ENCODE measurements at regions not wholly inside any gene's neighbourhood (a gene's known extent, or its start where the extent isn't known, plus 50 kb on each side); places are given as distances from the start of the nearest gene placed in this dataset.

GRCh38 chr22:48057116-48057835, 1294.8 kb downstream of the TBC1D22A start:
- FAIRE-seq (no peak), DNase-seq (ENCODE audit: low spot score) (no peak)

- FAIRE-seq (no peak), DNase-seq (ENCODE audit: low spot score) (no peak)
Measured at GRCh38 chr22:48055827-48056226, 1293.4 kb downstream of the TBC1D22A start.

- no peak for DNase-seq (ENCODE audit: low spot score)
- FAIRE-seq, result no peak
Measured at GRCh38 chr22:48055185-48055584, 1292.7 kb downstream of the TBC1D22A start.

GRCh38 chr22:48054596-48054995, 1292.1 kb downstream of the TBC1D22A start:
- no peak for DNase-seq (ENCODE audit: low spot score)
- no peak for FAIRE-seq

GRCh38 chr22:48053973-48054372, 1291.5 kb downstream of the TBC1D22A start:
- FAIRE-seq (no peak), DNase-seq (ENCODE audit: low spot score) (no peak)

GRCh38 chr22:48053486-48053885, 1291.0 kb downstream of the TBC1D22A start:
- FAIRE-seq, result no peak
- DNase-seq (ENCODE audit: low spot score), result no peak

- DNase-seq (ENCODE audit: low spot score) (no peak), FAIRE-seq (no peak)
Measured at GRCh38 chr22:48052621-48052890, 1290.1 kb downstream of the TBC1D22A start.

- DNase-seq (ENCODE audit: low spot score) (no peak), FAIRE-seq (no peak)
Measured at GRCh38 chr22:48051796-48052620, 1289.6 kb downstream of the TBC1D22A start.

GRCh38 chr22:48050836-48051235, 1288.4 kb downstream of the TBC1D22A start:
- no peak for FAIRE-seq

GRCh38 chr22:48049116-48049515, 1286.7 kb downstream of the TBC1D22A start:
- DNase-seq (ENCODE audit: low spot score) (no peak), FAIRE-seq (no peak)

More at GRCh38 chr22:48050836-48051235, 1288.4 kb downstream of the TBC1D22A start:
- no peak for DNase-seq (ENCODE audit: low spot score)

- no peak for DNase-seq (ENCODE audit: low spot score)
- no peak for FAIRE-seq
Measured at GRCh38 chr22:48047722-48048500, 1285.5 kb downstream of the TBC1D22A start.

GRCh38 chr22:48045369-48045768, 1282.9 kb downstream of the TBC1D22A start:
- DNase-seq (ENCODE audit: low spot score) (no peak), FAIRE-seq (no peak)

- DNase-seq (ENCODE audit: low spot score), result no peak
- FAIRE-seq, result no peak
Measured at GRCh38 chr22:48044487-48045060, 1282.1 kb downstream of the TBC1D22A start.

- FAIRE-seq, result no peak
Measured at GRCh38 chr22:48043581-48043980, 1281.1 kb downstream of the TBC1D22A start.

GRCh38 chr22:48042621-48043395, 1280.4 kb downstream of the TBC1D22A start:
- no peak for FAIRE-seq

More at GRCh38 chr22:48043581-48043980, 1281.1 kb downstream of the TBC1D22A start:
- DNase-seq (ENCODE audit: low spot score), result no peak

GRCh38 chr22:48039326-48039725, 1276.9 kb downstream of the TBC1D22A start:
- DNase-seq (ENCODE audit: low spot score) (no peak), FAIRE-seq (no peak)

More at GRCh38 chr22:48042621-48043395, 1280.4 kb downstream of the TBC1D22A start:
- DNase-seq (ENCODE audit: low spot score), result no peak

- FAIRE-seq (no peak), DNase-seq (ENCODE audit: low spot score) (no peak)
Measured at GRCh38 chr22:48037618-48038017, 1275.2 kb downstream of the TBC1D22A start.

GRCh38 chr22:48035897-48036296, 1273.4 kb downstream of the TBC1D22A start:
- no peak for FAIRE-seq
- no peak for DNase-seq (ENCODE audit: low spot score)

- FAIRE-seq (no peak), DNase-seq (ENCODE audit: low spot score) (no peak)
Measured at GRCh38 chr22:48031589-48031988, 1269.1 kb downstream of the TBC1D22A start.

- FAIRE-seq (no peak), DNase-seq (ENCODE audit: low spot score) (no peak)
Measured at GRCh38 chr22:48025096-48025495, 1262.6 kb downstream of the TBC1D22A start.

GRCh38 chr22:48021991-48022401, 1259.5 kb downstream of the TBC1D22A start:
- DNase-seq (ENCODE audit: low spot score) (no peak), FAIRE-seq (no peak)

Data from RCC 7860 (cell line).